Uterus (tissue), 3 donors: ENCODE measurements at regions not wholly inside any gene's neighbourhood (a gene's known extent, or its start where the extent isn't known, plus 50 kb on each side); places are given as distances from the start of the nearest gene placed in this dataset.

ENCODE experiments used
- DNase-seq, 2 donors: peaks; one replicate each; pipeline ENCODE4 v3.0.0-alpha.2; 2019 to 2020
- H3K27ac ChIP-seq, 2 donors: fragments of 200-600 bp; sonication (generic); 1 replicate in 1 of 2; 2 replicates in 1 of 2; pipeline ENCODE4 v1.5.1; 2016 to 2018
- H3K27me3 ChIP-seq, 2 donors: fragments of 200-600 bp; sonication (generic); one replicate each; pipeline ENCODE4 v1.5.1; 2018 to 2019; ENCODE audit warnings: control low read depth in 1 of 2
- H3K36me3 ChIP-seq, 2 donors: fragments of 200-600 bp; sonication (generic); one replicate each; pipeline ENCODE4 v1.5.1; 2019; ENCODE audit warnings: control low read depth in 1 of 2
- H3K4me1 ChIP-seq, 2 donors: fragments of 200-600 bp; sonication (generic); one replicate each; pipeline ENCODE4 v1.5.1; 2018 to 2019; ENCODE audit warnings: control low read depth in 1 of 2
- H3K4me3 ChIP-seq, 2 donors: fragments of 200-600 bp; sonication (generic); 1 replicate in 1 of 2; 2 replicates in 1 of 2; pipeline ENCODE4 v1.5.1; 2018 to 2019; ENCODE audit warnings: mild to moderate bottlenecking in 1 of 2
- H3K9me3 ChIP-seq, 2 donors: fragments of 200-600 bp; sonication (generic); one replicate each; pipeline ENCODE4 v1.5.1; 2019; ENCODE audit warnings: control low read depth in 1 of 2
- CTCF ChIP-seq, 4 experiments: fragments of 200-600 bp in 2 of 4; fragments of 450-650 bp in 2 of 4; sonication (generic) in 2 of 4; IDR thresholded peaks; one replicate each; pipeline ENCODE4 v1.5.1; 2016 to 2019; ENCODE audit warnings: antibody characterized with exemption in 4 of 4, mild to moderate bottlenecking in 2 of 4, moderate library complexity in 1 of 4
- POLR2A ChIP-seq, 2 donors: fragments of 450-650 bp; IDR thresholded peaks; one replicate each; pipeline ENCODE4 v1.6.1; 2016; ENCODE audit warnings: antibody characterized with exemption in 2 of 2, mild to moderate bottlenecking in 1 of 2, moderate library complexity in 1 of 2
- intact Hi-C: fragments of 100-400 bp; cut with DNase I; formaldehyde crosslinking; loops from one replicate; pipeline ENCODE4 v1.15.1; 2023; ENCODE audit warnings: low total_unique reads
- donor health status: DM: yes; HTN: yes; CAD: no.

GRCh38 chr13:71382285-71382684, 484.7 kb downstream of the DACH1 start:
- H3K36me3 ChIP-seq: no peaks in the 10 kb centered on the region
- TF ChIP-seq POLR2A (IDR thresholded peaks at IDR 0.05): no peak
- TF ChIP-seq CTCF (IDR thresholded peaks at IDR 0.05): no peak
- DNase-seq: no peak
- no peaks in the 10 kb centered on the region for H3K4me1 ChIP-seq
- H3K27me3 ChIP-seq: no peaks in the 10 kb centered on the region
- no peak overlapping the region for H3K27ac ChIP-seq
- intact Hi-C loops: no loop called here
- H3K9me3 ChIP-seq: no peaks in the 10 kb centered on the region
- no peak overlapping the region for H3K4me3 ChIP-seq

- DNase-seq: no peak
- H3K36me3 ChIP-seq: no peaks in the 10 kb centered on the region
- no peaks in the 10 kb centered on the region for H3K27me3 ChIP-seq
- no peaks in the 10 kb centered on the region for H3K9me3 ChIP-seq
- peak overlapping the region in 1 of 2 donors; percentile 88 for H3K27ac ChIP-seq
- no peaks in the 10 kb centered on the region for H3K4me1 ChIP-seq
- TF ChIP-seq CTCF (IDR thresholded peaks at IDR 0.05): no peak
- TF ChIP-seq POLR2A (IDR thresholded peaks at IDR 0.05): no peak
- intact Hi-C loops: no loop called here
- no peak overlapping the region for H3K4me3 ChIP-seq
Observed at GRCh38 chr13:71380191-71380590, 486.8 kb downstream of the DACH1 start.

- DNase-seq: no peak
- Histone ChIP-seq H3K9me3 (no peaks in the 10 kb centered on the region), H3K4me1 (no peaks in the 10 kb centered on the region), H3K27ac (peak overlapping the region; percentile 46 to 88), H3K4me3 (peak overlapping the region; percentile 3 to 12), H3K36me3 (no peaks in the 10 kb centered on the region), H3K27me3 (no peaks in the 10 kb centered on the region)
- TF ChIP-seq CTCF (IDR thresholded peaks at IDR 0.05) (no peak), POLR2A (IDR thresholded peaks at IDR 0.05) (no peak)
- intact Hi-C loops: no loop called here
Observed at GRCh38 chr13:71378961-71379905, 487.8 kb downstream of the DACH1 start.

GRCh38 chr13:71374471-71375049, 492.4 kb downstream of the DACH1 start:
- no peak for DNase-seq
- Histone ChIP-seq H3K4me1 (no peaks in the 10 kb centered on the region), H3K36me3 (no peaks in the 10 kb centered on the region), H3K27ac (no peak overlapping the region), H3K4me3 (no peak overlapping the region), H3K9me3 (no peaks in the 10 kb centered on the region), H3K27me3 (no peaks in the 10 kb centered on the region)
- intact Hi-C loops: no loop called here
- TF ChIP-seq CTCF (IDR thresholded peaks at IDR 0.05): no peak
- TF ChIP-seq POLR2A (IDR thresholded peaks at IDR 0.05): no peak

GRCh38 chr13:71368336-71368735, 498.7 kb downstream of the DACH1 start:
- TF ChIP-seq POLR2A (IDR thresholded peaks at IDR 0.05) (no peak), CTCF (IDR thresholded peaks at IDR 0.05) (no peak)
- Histone ChIP-seq H3K9me3 (no peaks in the 10 kb centered on the region), H3K27ac (no peak overlapping the region), H3K4me1 (no peaks in the 10 kb centered on the region), H3K4me3 (no peak overlapping the region), H3K36me3 (no peaks in the 10 kb centered on the region), H3K27me3 (no peaks in the 10 kb centered on the region)
- DNase-seq: no peak
- intact Hi-C loops: no loop called here
